Fibroblast of skin of left biceps (primary cell): ENCODE measurements at regions not wholly inside any gene's neighbourhood (a gene's known extent, or its start where the extent isn't known, plus 50 kb on each side); places are given as distances from the start of the nearest gene placed in this dataset.
"Not testable (repeated sequence)": the region's sequence is repeated elsewhere in the genome, so short reads cannot be mapped to it uniquely, and the experiment has no call there.

Source experiments
- DNase-seq, 2 experiments: peaks; one replicate each; pipeline ENCODE4 v3.0.0-alpha.2; 2013; ENCODE audit warnings: low read depth in 2 of 2

DNA sequence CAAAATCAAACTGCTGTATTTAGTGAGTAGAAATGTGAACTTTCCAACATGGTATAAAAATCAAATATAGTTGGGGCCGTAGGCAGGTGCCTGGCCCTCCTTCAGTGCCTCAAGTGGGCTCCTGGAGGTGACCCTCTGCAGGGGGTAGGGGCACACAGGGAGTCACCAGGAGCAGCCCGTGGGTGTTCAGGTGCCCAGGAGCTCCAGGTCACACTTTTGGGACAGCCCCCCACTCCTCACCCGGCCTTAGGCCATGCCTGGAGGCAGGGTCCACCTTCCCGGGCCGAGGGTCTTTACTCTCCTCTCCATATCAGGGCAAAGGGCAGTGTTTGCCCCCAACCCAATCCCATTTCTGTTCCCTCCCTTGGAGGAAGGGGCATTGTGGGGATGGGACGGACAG lies 108.0 kb upstream of the MTAP start:
- DNase-seq, result no peak

DNA sequence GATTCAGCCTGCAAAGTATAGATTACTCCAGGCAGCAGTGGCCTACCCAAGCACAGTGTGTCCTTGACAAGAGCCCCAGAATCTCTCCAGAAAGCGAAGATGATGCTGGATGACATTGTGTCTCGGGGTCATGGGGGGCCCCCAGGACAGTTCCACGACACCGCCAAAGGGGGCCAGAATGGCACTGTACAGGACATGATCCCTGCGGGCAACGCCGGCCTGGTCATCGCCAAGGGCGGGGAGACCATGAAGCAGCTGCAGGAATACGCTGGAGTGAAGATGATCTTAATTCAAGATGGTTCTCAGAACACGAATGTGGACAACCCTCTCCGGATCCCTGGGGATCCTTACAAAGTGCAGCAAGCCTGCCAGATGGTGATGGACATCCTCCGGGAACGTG lies 107.0 kb upstream of the MTAP start:
- no peak for DNase-seq

DNA sequence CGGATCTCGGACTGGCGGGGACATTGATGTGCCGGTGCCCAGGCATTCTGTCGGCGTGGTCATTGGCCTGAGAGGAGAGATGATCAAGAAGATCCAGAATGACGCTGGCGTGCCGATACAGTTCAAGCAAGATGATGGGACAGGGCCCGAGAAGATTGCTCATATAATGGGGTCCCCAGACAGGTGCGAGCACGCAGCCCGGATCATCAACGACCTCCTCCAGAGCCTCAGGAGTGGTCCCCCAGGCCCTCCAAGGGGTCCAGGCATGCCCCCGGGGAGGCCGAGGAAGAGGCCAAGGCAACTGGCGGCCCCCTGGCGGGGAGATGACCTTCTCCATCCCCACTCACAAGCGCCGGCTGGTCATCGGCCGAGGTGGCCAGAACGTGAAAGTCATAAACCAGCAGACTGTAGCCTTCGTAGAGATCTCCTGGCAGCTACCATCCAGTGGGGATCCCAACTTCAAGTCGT lies 106.5 kb upstream of the MTAP start:
- no peak for DNase-seq

DNA sequence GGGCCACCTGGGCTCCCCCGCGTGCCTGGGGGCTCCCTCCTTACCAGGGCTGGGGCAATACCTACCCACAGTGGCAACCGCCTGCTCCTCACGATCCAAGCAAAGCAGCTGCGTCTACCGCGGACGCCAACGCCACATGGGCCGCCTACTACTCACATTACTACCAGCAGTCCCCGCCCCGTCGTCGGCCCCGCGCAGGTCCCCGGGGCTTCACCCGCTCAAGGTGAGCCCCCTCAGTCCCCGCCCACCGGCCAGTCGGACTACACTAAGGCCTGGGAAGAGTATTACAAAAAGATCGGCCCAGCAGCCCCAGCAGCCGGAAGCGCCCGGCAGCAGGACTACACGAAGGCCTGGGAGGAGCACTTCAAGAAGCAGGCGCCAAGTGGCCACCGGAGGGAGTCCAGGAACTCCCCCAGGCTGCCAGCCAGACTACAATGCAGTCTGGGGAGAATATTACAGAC lies 106.0 kb upstream of the MTAP start:
- no peak for DNase-seq

DNA sequence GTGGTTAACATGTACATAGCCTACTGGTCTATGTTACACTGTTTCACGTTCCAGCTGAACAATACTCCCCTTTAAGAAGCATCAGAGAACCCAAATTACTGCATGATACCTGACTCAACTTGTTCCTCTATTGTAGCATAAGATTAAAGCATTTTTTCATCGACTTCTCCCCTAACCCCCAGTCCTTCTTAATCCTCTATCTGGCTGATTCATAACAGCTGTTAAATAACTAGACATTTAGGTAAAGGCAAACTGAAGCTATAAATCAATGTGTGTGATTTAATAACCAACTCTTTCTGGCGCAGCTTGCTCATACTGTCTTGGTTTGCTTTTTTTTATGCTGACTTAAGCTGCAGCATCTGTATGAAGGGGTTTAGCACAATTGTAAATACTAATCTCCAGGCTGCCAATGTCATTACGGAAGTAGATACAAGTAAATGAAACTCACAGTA lies 94.2 kb upstream of the MTAP start:
- DNase-seq, result peak; percentile 65 to 72

DNA sequence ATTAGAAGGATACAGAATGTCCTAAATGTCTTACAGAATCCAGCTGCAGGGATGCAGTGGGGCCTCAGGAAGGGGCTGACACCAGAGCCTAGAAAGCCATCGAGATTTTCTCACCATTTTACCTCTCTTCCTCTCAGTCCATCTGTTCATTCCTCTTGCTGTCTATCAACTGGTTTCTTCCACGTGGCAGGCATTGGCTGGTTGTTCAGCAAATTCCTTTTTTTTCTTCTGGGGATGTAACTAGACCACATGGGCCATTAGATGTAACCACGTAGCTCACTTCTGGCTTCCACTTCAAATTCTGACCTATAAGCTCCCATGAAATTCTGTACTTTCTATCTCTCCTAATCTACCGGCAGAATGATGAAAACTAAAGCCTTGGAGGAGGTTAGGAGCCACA lies 93.6 kb upstream of the MTAP start:
- DNase-seq, result no peak

DNA sequence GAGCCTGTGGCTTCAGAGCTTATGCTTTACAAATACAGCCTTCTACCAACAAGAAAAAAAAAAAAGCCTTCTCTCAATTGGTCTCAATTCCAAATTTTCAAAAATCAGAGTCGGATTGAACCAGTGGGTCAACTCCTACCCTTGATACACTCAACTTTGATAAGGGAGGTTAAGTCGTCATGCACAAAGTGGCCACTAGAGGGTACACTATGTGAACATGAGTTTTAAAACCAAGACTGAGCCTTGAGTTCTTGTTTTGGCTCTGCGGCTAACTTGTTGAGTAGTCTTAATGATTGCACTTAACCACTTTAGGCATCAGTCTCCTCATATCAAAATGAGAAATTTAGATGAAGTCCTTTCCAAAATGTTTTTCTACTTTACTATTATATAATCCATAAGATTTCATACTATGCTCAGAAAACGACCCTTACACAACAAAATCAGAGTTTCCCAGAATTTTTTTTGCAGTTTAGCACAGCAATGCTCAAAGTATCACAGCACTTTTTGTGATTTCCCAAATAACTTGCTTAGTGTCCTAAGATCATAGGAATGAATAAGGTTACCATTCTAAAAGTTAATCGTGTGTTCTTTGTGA lies 92.9 kb upstream of the MTAP start:
- no peak for DNase-seq

DNA sequence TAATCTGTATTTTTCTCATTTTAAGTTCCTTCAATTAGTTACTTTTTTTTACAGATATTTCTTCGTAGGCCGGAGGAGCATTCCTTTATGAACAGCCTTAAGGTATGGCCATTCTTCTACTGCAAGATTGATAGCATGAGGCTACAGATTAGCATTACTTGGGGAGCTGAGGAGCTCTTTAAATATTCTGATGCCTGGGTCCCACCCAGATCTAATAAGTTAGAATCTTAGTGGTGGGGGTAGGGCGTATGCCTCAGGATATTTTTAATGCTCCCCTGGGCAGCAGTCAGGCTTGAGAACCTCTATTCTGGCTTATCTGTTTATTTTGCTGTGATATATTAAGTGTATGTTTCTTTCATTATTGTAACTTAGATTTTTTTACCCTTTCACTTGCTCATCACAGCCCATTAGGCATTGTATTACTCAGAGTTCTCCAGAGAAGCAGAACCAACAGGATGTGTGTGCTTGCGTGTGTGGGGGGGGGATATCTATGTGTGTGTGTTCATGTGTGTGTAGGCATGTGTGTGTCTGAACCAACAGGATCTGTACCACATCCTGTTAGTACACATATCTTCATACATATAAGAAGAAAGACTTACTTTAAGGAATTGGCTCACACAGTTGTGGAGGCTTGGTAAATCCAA lies 91.8 kb upstream of the MTAP start:
- no peak for DNase-seq

DNA sequence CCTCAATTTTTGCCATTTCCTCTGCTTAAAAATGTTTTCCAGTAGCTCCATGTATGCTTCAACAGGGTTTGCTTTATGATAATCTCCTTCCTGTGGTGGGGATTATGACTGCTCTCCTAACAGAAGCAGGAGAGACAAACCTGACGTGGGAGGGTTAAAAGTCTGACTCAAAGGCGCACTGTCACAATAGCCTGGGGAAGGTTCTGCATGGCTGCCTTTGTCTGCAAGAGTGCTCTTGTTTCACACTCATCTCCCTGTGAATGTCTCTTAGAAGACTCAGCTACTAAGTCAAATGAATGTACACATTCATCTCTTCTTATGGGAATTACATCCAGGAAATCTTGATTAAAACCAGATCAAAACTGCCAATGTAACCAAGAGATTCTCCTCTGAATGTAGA lies 90.9 kb upstream of the MTAP start:
- no peak for DNase-seq

DNA sequence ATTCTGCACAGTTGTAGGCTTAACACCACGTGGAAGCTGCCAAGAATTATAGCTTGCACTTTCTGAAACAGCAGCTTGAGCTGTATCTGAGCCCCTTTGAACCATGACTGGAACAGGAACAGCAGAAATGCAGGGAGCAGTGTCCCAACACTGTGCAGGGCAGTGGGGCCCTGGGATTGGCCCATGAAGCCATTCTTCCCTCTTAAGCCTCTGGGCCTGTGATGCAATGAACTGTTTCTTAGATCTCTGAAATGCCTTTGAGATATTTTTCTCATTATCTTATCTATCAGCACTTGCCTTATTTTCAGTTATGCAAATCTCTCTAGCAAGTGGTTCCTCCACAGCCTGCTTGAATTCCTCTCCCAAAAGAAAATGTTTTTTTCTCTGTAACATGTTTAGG lies 87.0 kb upstream of the MTAP start:
- DNase-seq, result no peak

DNA sequence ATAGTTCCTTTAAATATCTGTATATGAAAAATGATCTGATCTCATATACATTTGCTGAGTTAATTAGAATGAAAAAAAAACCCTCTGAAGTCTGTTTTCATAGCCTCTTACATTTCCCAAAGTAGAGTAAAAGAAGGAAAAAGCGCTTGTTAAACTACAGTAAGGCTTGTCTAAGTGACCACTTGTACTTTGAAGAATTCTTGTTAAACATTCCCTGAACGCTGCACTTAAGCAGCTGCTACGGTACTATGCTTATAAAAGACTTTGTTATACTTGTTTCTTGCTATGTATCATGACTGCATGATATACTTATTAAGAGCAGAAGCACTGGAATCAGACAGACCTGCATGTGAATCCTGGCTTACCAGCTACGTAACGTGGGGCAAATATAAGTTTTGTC lies 81.7 kb upstream of the MTAP start:
- DNase-seq, result no peak

DNA sequence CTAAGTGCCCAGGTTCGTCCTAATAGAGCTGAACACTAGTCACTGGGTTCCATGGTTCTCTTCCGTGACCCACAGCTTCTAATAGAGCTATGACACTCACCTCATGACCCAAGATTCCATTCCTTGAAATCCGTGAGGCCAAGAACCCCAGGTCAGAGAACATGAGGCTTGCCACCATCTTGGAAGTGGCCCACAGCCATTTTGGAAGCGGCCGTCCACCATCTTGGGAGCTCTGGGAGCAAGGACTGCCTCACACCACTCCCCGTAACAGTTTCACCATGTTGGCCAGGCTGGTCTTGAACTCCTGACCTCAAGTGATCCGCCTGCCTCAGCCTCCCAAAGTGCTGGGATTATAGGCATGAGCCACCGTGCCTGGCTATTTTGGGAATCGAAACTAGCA lies 75.0 kb upstream of the MTAP start:
- DNase-seq, result not testable (repeated sequence)

DNA sequence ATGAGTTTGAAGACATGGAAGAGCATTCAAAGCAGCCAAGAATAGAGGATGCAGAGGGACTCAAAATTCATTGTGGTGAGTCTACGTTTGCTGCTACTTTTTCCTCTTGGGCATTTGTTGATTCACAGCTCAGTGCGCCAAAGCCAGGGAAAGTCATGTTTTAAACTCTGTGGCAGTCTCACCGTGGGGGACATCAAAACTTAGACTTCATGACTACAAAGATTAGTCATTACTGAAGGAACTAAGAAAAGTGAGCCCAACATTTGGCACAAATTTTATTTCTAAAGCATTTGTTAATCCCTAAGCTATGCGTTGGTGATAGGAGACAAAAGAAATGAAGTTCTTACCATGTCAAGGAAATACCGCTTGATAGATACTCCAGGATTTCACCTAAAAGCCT lies 73.7 kb upstream of the MTAP start:
- DNase-seq, result no peak

DNA sequence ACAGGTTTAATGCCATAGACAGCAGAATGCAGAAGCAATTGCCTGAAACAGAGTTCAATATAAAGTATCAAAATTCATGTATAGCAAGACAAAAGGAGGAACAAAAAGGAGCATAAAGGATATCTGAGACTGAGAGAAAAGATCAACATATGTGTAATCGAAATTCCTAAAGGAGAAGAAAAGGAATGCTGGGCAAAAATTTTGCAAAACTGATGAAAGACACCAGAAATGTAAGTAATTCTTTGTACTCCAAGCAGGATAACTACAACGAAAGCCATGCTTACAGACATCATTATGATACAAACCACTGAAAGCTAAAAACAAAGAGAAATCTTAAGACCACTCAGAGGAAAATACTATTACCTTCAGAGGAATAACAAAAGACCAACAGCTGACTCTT lies 72.8 kb upstream of the MTAP start:
- no peak for DNase-seq

DNA sequence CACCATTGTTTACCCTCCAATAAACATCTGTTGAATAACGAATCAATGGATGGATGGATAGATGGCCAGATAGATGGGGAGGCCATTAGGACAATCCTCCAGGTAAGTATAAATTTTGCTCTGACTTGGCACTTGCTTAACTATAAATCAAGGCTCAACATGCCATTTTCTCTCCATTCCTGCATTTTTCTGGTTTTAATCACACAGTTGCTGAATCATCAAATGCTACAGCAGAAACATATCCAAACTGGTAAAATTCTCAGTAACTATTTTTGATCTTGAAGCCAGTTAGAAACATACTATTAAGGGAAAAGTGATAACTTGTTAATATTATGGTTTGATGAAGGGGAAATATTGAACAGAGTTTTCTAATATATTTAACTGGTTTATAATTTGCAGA lies 71.5 kb upstream of the MTAP start:
- no peak for DNase-seq

DNA sequence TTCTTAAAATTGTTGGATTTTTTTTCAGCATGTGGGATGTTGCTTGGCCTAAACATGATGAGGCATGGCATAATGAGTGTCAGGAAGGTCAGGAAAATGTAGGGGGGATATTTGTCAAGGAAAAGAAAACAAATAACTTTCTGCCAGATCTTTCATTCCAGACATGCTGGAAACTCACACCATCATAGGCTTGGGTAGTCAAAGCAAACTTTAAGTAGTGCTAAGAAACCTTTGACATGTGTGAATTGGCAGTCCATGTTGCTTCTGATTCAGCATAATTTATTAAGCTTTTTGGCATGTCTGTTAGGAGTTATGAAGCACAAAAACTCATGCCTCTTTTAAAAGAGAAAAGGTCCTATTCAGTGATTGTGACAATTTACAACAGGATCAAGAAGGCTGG lies 61.3 kb upstream of the MTAP start:
- no peak for DNase-seq

DNA sequence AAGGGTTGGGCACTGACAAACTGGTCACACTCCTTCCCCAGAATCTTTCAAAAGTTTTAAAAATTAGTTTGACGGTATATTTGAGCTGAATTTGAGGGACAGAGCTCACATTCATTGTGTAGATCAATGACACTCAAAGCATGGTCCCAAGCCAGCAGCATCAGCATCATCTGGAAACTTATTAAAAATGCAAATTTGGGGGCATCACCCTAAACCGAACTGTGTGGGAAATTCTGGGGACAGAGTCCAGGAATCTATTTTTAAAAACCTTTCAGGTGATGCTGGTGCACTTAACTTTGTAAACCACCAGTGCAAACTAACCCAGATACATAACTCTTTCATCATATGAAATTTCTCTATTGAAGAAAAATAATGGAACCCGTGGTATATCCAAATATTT lies 58.1 kb upstream of the MTAP start:
- no peak for DNase-seq

DNA sequence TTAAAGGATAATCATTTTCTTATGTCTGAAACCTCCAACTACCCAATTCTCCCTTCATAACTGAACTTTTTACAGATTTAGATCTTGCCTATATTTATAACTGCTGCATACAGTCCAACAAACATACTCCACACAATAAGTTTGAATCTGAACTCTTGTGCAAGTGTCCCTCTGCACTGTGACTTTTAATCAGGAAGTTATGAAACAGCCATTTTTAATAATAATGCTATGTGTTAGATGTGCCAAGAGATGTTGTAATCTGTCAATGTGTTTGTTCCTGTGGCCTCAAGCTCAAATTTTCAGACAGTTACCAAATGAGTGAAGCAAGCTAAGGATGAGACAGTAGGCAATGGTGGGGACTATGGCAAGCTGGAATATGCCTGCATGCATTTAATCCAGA lies 57.6 kb upstream of the MTAP start:
- DNase-seq, result peak; percentile 82 to 89

DNA sequence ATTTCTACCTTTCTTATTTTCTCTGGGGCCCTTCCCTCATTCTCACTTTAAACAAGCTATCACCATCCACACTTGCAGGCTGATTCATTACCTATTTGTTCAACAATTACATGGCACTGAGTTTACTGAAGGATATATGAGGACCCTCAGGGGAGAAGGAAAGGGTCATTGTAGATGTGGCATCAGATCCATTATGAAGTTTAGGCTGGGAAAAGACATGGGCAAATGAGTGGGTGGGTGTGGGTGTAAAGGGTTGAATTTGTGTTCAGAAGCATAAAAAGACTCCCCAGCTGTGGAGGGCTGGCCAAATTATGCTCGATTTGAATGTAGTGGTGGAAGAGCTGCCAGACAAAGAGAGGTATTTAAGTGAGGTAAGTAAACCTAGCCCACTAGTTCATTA lies 55.9 kb upstream of the MTAP start:
- no peak for DNase-seq

DNA sequence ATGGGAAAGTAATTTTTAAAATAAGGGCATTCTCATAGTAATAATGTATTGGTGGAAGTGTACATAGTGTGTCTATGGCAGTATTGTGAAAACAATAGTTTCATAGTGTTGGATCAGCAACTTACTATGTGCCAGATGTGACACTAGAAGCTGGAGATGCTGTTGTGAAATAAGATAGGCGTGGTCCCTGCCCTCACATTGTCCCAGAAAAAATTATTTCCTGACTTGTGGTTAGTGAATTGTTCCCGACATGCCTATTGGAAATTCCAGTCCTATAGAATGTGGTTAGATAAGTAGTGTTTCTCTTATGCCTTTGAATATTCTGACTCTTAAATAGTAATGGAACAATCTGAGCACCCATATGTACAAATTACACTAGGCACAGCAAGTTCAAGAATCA lies 55.3 kb upstream of the MTAP start:
- peak; percentile 73 to 81 for DNase-seq

DNA sequence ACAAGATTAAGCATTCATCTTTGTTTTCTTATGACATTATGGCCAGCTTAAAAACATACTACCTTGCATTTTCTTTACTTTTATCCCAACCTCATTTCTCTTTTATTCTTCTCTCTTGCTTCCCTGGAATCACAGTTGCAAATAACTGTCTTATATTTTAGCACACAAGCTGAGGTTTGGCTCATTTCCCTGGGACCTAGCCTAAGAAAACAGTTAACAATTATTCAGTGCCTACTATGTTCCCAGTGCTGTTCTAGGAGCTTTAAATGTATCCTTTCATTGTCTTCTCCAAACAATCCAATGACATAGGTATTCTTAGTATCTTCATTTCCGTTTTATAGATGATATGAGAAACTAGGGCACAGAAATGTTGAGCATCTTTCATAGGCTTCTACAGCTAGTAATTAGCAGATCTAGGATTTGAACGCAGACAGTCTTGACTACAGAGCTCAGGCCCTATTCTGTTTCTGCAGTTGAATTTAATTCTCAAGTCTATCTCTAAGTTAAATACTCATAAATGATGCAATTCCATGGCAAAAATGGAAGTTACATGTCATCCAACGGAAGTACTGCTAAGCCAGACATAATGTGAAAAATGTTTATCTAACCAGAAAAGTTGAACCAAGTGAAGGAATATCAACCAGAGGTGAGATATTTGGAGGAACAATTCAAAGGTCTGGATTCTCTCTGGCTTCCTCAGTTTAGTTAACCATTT lies 52.3 kb upstream of the MTAP start:
- DNase-seq, result no peak

DNA sequence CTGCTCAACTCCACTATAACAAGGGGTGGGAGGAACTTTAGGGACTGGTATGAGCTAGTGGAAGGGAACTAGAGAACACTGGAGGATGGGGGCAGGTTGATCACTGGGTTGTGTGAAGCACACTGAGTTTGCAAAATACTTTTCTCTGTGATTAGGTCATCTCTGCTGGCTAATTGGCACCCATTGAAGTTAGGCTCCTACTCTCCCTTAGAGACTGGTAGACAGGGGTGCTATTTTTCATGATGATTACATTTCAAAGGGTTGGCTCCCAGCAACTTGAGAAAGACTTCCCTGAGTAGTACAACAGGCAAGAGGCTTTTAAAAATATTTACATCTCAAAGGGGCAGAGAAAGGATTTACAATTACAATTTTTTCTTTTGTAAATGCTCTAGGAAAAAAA lies 50.4 kb upstream of the MTAP start:
- DNase-seq, result no peak
